Thoracic aorta (tissue), 2 donors: ENCODE measurements at regions not wholly inside any gene's neighbourhood (a gene's known extent, or its start where the extent isn't known, plus 50 kb on each side); places are given as distances from the start of the nearest gene placed in this dataset.
"Not testable (repeated sequence)": the region's sequence is repeated elsewhere in the genome, so short reads cannot be mapped to it uniquely, and the experiment has no call there.

Experiments used
- ATAC-seq: fragments of 150-250 bp; one replicate; pipeline ENCODE4 v1.8.0; 2017; ENCODE audit warnings: low read depth; ENCODE audit not compliant: insufficient number of reproducible peaks, low FRiP score
- DNase-seq: peaks from one replicate; pipeline ENCODE4 v3.0.0-alpha.2; 2020; ENCODE audit warnings: low spot score
- H3K27ac ChIP-seq, 2 donors: fragments of 200-600 bp; sonication (generic); 1 replicate in 1 of 2; 2 replicates in 1 of 2; pipeline ENCODE4 v1.5.1; 2016; ENCODE audit warnings: mild to moderate bottlenecking in 2 of 2, moderate library complexity in 2 of 2
- H3K27me3 ChIP-seq: fragments of 200-600 bp; sonication (generic); replicated peaks from 2 replicates; pipeline ENCODE4 v1.6.0; 2016; ENCODE audit warnings: mild to moderate bottlenecking; ENCODE audit not compliant: insufficient read depth
- H3K36me3 ChIP-seq: fragments of 200-600 bp; sonication (generic); one replicate; pipeline ENCODE4 v1.5.1; 2016
- H3K4me1 ChIP-seq, 2 donors: fragments of 200-600 bp; sonication (generic); 1 replicate in 1 of 2; 2 replicates in 1 of 2; pipeline versions ENCODE4 v1.5.1 to v1.6.0; 2016; ENCODE audit warnings: low read depth in 2 of 2, mild to moderate bottlenecking in 1 of 2; ENCODE audit not compliant: control insufficient read depth in 1 of 2
- H3K4me3 ChIP-seq: fragments of 200-600 bp; sonication (generic); 2 replicates; pipeline ENCODE4 v1.5.1; 2016; ENCODE audit warnings: mild to moderate bottlenecking
- H3K9me3 ChIP-seq: fragments of 200-600 bp; sonication (generic); 2 replicates; pipeline ENCODE4 v1.5.1; 2016
- CTCF ChIP-seq: fragments of 200-600 bp; sonication (generic); IDR thresholded peaks from one replicate; pipeline ENCODE4 v1.5.1; 2019; ENCODE audit warnings: antibody characterized with exemption

DNA sequence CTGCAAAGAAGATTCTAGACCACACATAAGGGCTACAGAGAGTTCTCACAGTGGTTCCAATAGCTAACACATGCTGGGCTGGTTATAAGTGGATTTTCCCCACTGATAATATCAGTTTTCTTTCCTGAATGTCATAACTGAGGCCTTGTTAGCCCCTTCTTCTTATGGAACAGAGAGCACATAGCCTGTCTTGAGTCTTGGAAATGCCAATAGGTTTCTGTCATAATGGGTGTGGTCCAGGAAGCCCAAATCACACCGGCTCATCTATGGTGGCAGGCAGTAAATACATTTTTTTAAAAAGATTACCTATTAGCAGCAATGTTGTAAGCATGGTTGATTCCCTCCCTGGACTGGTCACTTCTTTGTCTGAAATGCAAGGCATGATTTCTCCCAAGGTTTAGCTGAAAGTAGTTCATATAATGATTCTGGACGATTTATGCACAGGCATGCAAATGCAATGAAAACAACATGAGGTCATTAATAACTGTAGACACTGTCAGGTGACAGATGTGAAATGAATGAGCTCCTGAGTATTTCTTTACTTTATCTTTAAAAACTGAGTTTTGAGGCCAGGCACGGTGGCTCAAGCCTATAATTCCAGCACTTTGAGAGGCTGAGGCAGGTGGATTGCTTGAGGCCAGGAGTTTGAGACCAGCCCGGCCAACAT is 67.2 kb upstream of the ATP2C1 start:
- ATAC-seq, result no peak
- H3K27ac ChIP-seq, result no peak overlapping the region
- H3K27me3 ChIP-seq, result no peaks in the 10 kb centered on the region
- no peak for TF ChIP-seq CTCF
- no peak overlapping the region for H3K4me3 ChIP-seq
- H3K4me1 ChIP-seq, result no peaks in the 10 kb centered on the region
- DNase-seq, result no peak
- no peaks in the 10 kb centered on the region for H3K9me3 ChIP-seq
- H3K36me3 ChIP-seq, result no peaks in the 10 kb centered on the region

DNA sequence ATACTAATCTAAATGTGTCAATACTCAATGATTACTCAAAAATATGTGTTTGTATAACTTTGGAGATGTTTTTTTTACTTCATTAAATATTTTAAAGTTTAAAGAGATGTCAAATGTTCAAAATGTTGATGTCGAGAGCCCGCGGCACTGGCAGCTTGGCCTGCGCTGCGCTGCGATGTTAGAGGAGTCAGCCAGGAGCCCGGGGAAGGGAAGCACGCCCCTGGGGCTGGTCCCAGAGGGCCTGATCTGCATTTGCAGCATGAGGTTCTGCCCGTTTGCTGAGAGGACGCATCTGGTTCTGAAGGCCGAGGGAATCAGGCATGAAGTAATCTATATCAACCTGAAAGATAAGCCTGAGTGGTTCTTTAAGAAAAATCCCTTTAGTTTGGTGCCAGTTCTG is 66.4 kb upstream of the ATP2C1 start:
- no peak for TF ChIP-seq CTCF
- no peak for ATAC-seq
- H3K4me1 ChIP-seq, result no peaks in the 10 kb centered on the region

DNA sequence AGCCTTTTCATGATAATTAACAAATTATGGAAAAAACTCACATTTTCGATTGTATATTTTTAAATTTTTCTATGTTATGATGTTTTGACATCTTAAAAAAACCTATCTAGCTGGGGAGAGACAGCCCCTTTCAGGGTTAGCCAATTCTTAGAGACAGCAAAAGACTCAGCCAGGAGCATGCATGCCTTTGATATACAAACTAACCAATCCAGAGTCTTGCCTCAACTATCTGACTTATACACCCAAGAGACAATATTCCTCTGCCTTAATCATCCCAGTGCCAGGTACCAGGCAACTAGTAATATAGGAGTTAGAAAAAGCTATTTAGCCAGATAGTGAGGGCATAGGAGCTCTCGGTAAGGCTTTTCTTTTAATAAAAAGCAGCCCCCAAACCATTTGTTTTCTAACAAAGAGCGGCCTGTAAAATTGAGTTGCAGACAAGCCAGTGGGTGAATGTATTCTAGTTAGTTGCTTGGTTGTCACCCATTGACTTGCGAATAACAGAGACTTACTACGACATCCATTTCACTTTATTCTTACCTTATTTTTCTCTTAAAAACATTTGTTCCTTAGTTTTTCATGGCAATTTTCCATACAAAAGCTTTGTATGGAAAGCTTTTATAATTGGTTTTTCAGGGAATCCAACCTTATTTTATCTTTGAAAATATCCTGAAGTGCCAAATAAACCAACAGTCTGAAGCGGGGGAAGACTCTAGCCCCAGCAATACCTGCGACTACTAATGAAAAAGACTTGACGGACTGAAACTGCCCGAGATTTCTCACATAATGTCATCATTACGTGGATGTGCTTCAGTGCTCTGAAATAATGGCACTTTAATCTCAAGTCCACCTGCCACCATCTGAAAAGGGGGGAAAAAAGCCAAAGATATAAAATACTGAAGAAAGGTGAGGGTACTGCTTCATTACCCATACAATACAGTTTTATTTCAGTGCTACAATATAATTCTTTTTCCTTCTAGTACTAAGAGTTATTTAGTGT is 64.6 kb upstream of the ATP2C1 start:
- no peak for ATAC-seq
- no peak for TF ChIP-seq CTCF

More for the DNA sequence above, 66.4 kb upstream of the ATP2C1 start:
- Histone ChIP-seq H3K9me3 (no peaks in the 10 kb centered on the region), H3K4me3 (no peak overlapping the region), H3K27me3 (no peaks in the 10 kb centered on the region), H3K27ac (no peak overlapping the region), H3K36me3 (no peaks in the 10 kb centered on the region)
- no peak for DNase-seq

DNA sequence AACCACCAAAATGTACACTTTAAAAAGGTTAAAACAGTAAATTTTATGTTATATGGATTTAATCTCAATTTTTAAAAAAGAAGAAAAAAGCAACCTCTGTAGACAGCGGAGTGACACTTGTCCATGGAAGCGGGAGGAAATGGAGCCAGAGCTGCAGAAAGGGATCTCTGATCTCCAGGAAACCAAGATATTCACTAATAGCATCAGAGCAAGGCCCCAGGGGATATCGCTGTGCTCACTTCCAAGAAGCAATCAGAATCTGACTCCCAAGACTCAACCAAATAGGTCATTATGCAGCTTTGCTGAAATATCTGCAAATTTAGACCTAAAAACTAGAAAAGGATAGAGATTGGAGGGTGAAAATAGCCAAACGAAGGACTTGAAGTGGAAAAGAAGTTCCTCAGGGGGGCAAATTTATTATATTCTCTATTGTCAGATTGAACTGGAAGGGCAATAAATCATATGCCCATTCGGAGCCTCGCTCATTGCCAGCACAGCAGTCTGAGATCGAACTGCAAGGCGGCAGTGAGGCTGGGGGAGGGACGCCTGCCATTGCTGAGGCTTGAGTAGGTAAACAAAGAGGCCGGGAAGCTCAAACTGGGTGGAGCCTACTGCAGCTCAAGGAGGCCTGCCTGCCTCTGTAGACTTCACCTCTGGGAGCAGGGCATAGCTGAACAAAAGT is 62.0 kb upstream of the ATP2C1 start:
- no peaks in the 10 kb centered on the region for H3K4me1 ChIP-seq
- ATAC-seq, result no peak
- H3K4me3 ChIP-seq, result no peak overlapping the region
- no peak for TF ChIP-seq CTCF
- no peaks in the 10 kb centered on the region for H3K36me3 ChIP-seq
- H3K27ac ChIP-seq, result no peak overlapping the region
- DNase-seq, result no peak
- no peaks in the 10 kb centered on the region for H3K9me3 ChIP-seq
- H3K27me3 ChIP-seq, result no peaks in the 10 kb centered on the region

More for the DNA sequence above, 64.6 kb upstream of the ATP2C1 start:
- no peaks in the 10 kb centered on the region for H3K36me3 ChIP-seq
- H3K9me3 ChIP-seq, result no peaks in the 10 kb centered on the region
- no peak overlapping the region for H3K4me3 ChIP-seq
- no peaks in the 10 kb centered on the region for H3K27me3 ChIP-seq
- DNase-seq, result no peak
- no peaks in the 10 kb centered on the region for H3K4me1 ChIP-seq
- H3K27ac ChIP-seq, result no peak overlapping the region

GRCh38 chr3:130832401-130832746 is 61.5 kb upstream of the ATP2C1 start:
- H3K4me3 ChIP-seq, H3K4me1 ChIP-seq, H3K9me3 ChIP-seq, H3K27ac ChIP-seq, H3K36me3 ChIP-seq, H3K27me3 ChIP-seq, DNase-seq, ATAC-seq: not testable (repeated sequence)
